H9 (cell line): ENCODE measurements at regions not wholly inside any gene's neighbourhood (a gene's known extent, or its start where the extent isn't known, plus 50 kb on each side); places are given as distances from the start of the nearest gene placed in this dataset.

Source experiments
- DNase-seq: peaks from one replicate; pipeline ENCODE4 v3.0.0-alpha.2; 2017
- H2AFZ ChIP-seq: one replicate; pipeline ENCODE4 v1.6.1; 2013; ENCODE audit warnings: mild to moderate bottlenecking, low read length, control low read depth, moderate library complexity
- H2AK5ac ChIP-seq: 2 replicates; pipeline ENCODE4 v1.6.1; 2013; ENCODE audit warnings: low read length, control low read depth, mixed read lengths; ENCODE audit not compliant: insufficient read length
- H2BK120ac ChIP-seq: one replicate; pipeline ENCODE4 v1.6.1; 2013; ENCODE audit warnings: low read depth, mild to moderate bottlenecking, low read length, control low read depth, inconsistent platforms; ENCODE audit not compliant: poor library complexity, severe bottlenecking
- H2BK12ac ChIP-seq: 2 replicates; pipeline ENCODE4 v1.6.1; 2013; ENCODE audit warnings: low read length, control low read depth, mixed read lengths, low read depth; ENCODE audit not compliant: insufficient read length
- H2BK15ac ChIP-seq: 2 replicates; pipeline ENCODE4 v1.6.1; 2013; ENCODE audit warnings: low read depth, low read length, control low read depth
- H2BK20ac ChIP-seq: one replicate; pipeline ENCODE4 v1.6.1; 2013; ENCODE audit warnings: low read depth, mild to moderate bottlenecking, low read length, control low read depth, inconsistent platforms; ENCODE audit not compliant: poor library complexity, severe bottlenecking
- H2BK5ac ChIP-seq: 2 replicates; pipeline ENCODE4 v1.6.1; 2013; ENCODE audit warnings: low read length, control low read depth, mixed read lengths; ENCODE audit not compliant: insufficient read length
- H3K14ac ChIP-seq: 2 replicates; pipeline ENCODE4 v1.6.1; 2013; ENCODE audit warnings: low read length, control low read depth; ENCODE audit not compliant: insufficient read depth
- H3K18ac ChIP-seq: 2 replicates; pipeline ENCODE4 v1.6.1; 2013; ENCODE audit warnings: low read depth, mild to moderate bottlenecking, mixed read lengths, low read length, control low read depth; ENCODE audit not compliant: insufficient read length
- H3K23ac ChIP-seq: 2 replicates; pipeline ENCODE4 v1.6.1; 2013; ENCODE audit warnings: low read length, control low read depth, mixed read lengths, low read depth; ENCODE audit not compliant: insufficient read length
- H3K23me2 ChIP-seq: 2 replicates; pipeline ENCODE4 v1.6.1; 2013; ENCODE audit warnings: low read depth, mild to moderate bottlenecking, mixed read lengths, low read length, control low read depth; ENCODE audit not compliant: insufficient read length, poor library complexity, severe bottlenecking
- H3K27ac ChIP-seq: 2 replicates; pipeline ENCODE4 v1.5.1; 2013; ENCODE audit warnings: low read length, control low read depth, mixed read lengths, low read depth; ENCODE audit not compliant: insufficient read length
- H3K27me3 ChIP-seq: 2 replicates; pipeline ENCODE4 v1.6.1; 2013; ENCODE audit warnings: low read length, control low read depth, inconsistent platforms; ENCODE audit not compliant: insufficient read depth
- H3K4ac ChIP-seq: 2 replicates; pipeline ENCODE4 v1.6.1; 2013; ENCODE audit warnings: low read depth, mild to moderate bottlenecking, control low read depth, inconsistent platforms, low read length, moderate library complexity
- H3K4me1 ChIP-seq: 2 replicates; pipeline ENCODE4 v1.6.1; 2013; ENCODE audit warnings: low read length, control low read depth, inconsistent platforms; ENCODE audit not compliant: insufficient read depth
- H3K4me2 ChIP-seq: 2 replicates; pipeline ENCODE4 v1.6.1; 2013; ENCODE audit warnings: low read length, control low read depth, mixed read lengths; ENCODE audit not compliant: insufficient read length, insufficient read depth
- H3K56ac ChIP-seq: 2 replicates; pipeline ENCODE4 v1.6.1; 2013; ENCODE audit warnings: low read depth, mild to moderate bottlenecking, mixed read lengths, low read length, control low read depth; ENCODE audit not compliant: insufficient read length
- H3K79me1 ChIP-seq: 2 replicates; pipeline ENCODE4 v1.6.1; 2013; ENCODE audit warnings: low read depth, mild to moderate bottlenecking, moderate library complexity, low read length, control low read depth, inconsistent platforms; ENCODE audit not compliant: insufficient read depth, poor library complexity, severe bottlenecking
- H3K79me2 ChIP-seq: 2 replicates; pipeline ENCODE4 v1.6.1; 2013; ENCODE audit warnings: low read length, control low read depth, inconsistent platforms; ENCODE audit not compliant: insufficient read depth
- H3K9ac ChIP-seq: 2 replicates; pipeline ENCODE4 v1.6.1; 2013; ENCODE audit warnings: low read length, control low read depth, mixed read lengths; ENCODE audit not compliant: insufficient read length; ENCODE audit errors: extremely low read depth
- H3K9me3 ChIP-seq: one replicate; pipeline ENCODE4 v1.6.1; 2013; ENCODE audit warnings: low read depth, low read length, inconsistent platforms; ENCODE audit not compliant: control insufficient read depth
- H3T11ph ChIP-seq: one replicate; pipeline ENCODE4 v1.6.1; 2013; ENCODE audit warnings: mild to moderate bottlenecking, low read length, control low read depth, inconsistent platforms
- H4K20me1 ChIP-seq: one replicate; pipeline ENCODE4 v1.6.1; 2013; ENCODE audit not compliant: control insufficient read depth, insufficient read length, insufficient read depth
- H4K5ac ChIP-seq: 2 replicates; pipeline ENCODE4 v1.6.1; 2013; ENCODE audit warnings: low read depth, mild to moderate bottlenecking, mixed read lengths, low read length, control low read depth; ENCODE audit not compliant: insufficient read length
- H4K8ac ChIP-seq: replicated peaks from 2 replicates; pipeline ENCODE4 v1.6.1; 2013; ENCODE audit warnings: low read length, control low read depth, mixed read lengths, low read depth; ENCODE audit not compliant: insufficient read length
- H4K91ac ChIP-seq: 2 replicates; pipeline ENCODE4 v1.6.1; 2013; ENCODE audit warnings: low read depth, mild to moderate bottlenecking, moderate library complexity, mixed read lengths, low read length, control low read depth; ENCODE audit not compliant: insufficient read length
- H3K27ac Mint-ChIP-seq, 3 experiments: 2 replicates in 2 of 3; 3 replicates in 1 of 3; pipeline ENCODE4 v1.8.0; 2020 to 2021; ENCODE audit warnings: mixed read lengths in 3 of 3, mild to moderate bottlenecking in 1 of 3, moderate library complexity in 1 of 3
- H3K27me3 Mint-ChIP-seq: 2 replicates; pipeline ENCODE4 v1.8.0; 2021; ENCODE audit warnings: low read depth, mild to moderate bottlenecking, moderate library complexity, mixed read lengths
- H3K36me3 Mint-ChIP-seq, 3 experiments: 2 replicates in 2 of 3; 3 replicates in 1 of 3; pipeline ENCODE4 v1.8.0; 2020 to 2021; ENCODE audit warnings: low read depth in 3 of 3, mixed read lengths in 3 of 3; ENCODE audit not compliant: insufficient read depth in 1 of 3
- H3K4me1 Mint-ChIP-seq, 2 experiments: 2 replicates each; pipeline ENCODE4 v1.8.0; 2020; ENCODE audit warnings: mixed read lengths in 2 of 2
- H3K4me3 Mint-ChIP-seq, 2 experiments: 2 replicates in 1 of 2; 3 replicates in 1 of 2; pipeline ENCODE4 v1.8.0; 2020 to 2021; ENCODE audit warnings: mild to moderate bottlenecking in 2 of 2, mixed read lengths in 2 of 2, moderate library complexity in 1 of 2
- H3K9me3 Mint-ChIP-seq, 2 experiments: 2 replicates in 1 of 2; 3 replicates in 1 of 2; pipeline ENCODE4 v1.8.0; 2020; ENCODE audit warnings: mild to moderate bottlenecking in 2 of 2, mixed read lengths in 2 of 2, moderate library complexity in 1 of 2
- CTCF ChIP-seq: fragments of 200-600 bp; sonication (generic); conservative IDR thresholded peaks from 3 replicates; pipeline ENCODE4 v1.8.0; 2021; ENCODE audit warnings: antibody characterized with exemption, mild to moderate bottlenecking
- WGBS: extraction: QIAGEN DNeasy Blood & Tissue Kit; methylation state at CpG from one replicate; pipeline ENCODE4 v1.1.7; 2013; ENCODE audit warnings: missing lambda C conversion rate, low lambda C conversion rate, mixed read lengths; ENCODE audit not compliant: insufficient read length; ENCODE audit errors: extremely low coverage; 5-methylcytosine and 5-hydroxymethylcytosine counted together

- H2BK15ac ChIP-seq, result no peak overlapping the region
- H3K14ac ChIP-seq, result no peak overlapping the region
- WGBS, result no CpG with 5 or more reads among the region's 6 CpGs
- no peaks in the 10 kb centered on the region for H3K79me1 ChIP-seq
- H3K27ac Mint-ChIP-seq, result no peak overlapping the region
- no peak overlapping the region for H2BK12ac ChIP-seq
- H3K4ac ChIP-seq, result no peak overlapping the region
- no peak overlapping the region for H2BK120ac ChIP-seq
- H3K9me3 Mint-ChIP-seq, result no peaks in the 10 kb centered on the region; a peak in 2 of 5 replicates
- H2BK5ac ChIP-seq, result no peak overlapping the region
- H3K27me3 ChIP-seq, result no peaks in the 10 kb centered on the region
- H3K4me2 ChIP-seq, result no peak overlapping the region
- H2BK20ac ChIP-seq, result no peak overlapping the region
- no peak overlapping the region for H3K23ac ChIP-seq
- H3K79me2 ChIP-seq, result no peaks in the 10 kb centered on the region
- no peaks in the 10 kb centered on the region for H3K36me3 Mint-ChIP-seq
- H4K91ac ChIP-seq, result no peak overlapping the region
- no peaks in the 10 kb centered on the region for H4K20me1 ChIP-seq
- DNase-seq, result no peak
- H3K27ac ChIP-seq, result no peak overlapping the region
- H3K27me3 Mint-ChIP-seq, result peaks cover 11% of the 10 kb centered on the region
- TF ChIP-seq CTCF, result no peak
- no peak overlapping the region for H4K5ac ChIP-seq
- no peak overlapping the region for H3K56ac ChIP-seq
- no peak overlapping the region for H3K18ac ChIP-seq
- H3T11ph ChIP-seq, result no peak overlapping the region
- H3K4me1 ChIP-seq, result no peaks in the 10 kb centered on the region
- no peak overlapping the region for H2AK5ac ChIP-seq
- no peak overlapping the region for H3K4me3 Mint-ChIP-seq
- peaks cover 5 to 9% of the 10 kb centered on the region in 2 experiments; a peak in 3 of 4 replicates for H3K4me1 Mint-ChIP-seq
- H2AFZ ChIP-seq, result no peak overlapping the region
- no peaks in the 10 kb centered on the region for H3K23me2 ChIP-seq
- H3K9me3 ChIP-seq, result no peaks in the 10 kb centered on the region
- H4K8ac ChIP-seq, result no peak overlapping the region
- H3K9ac ChIP-seq, result no peak overlapping the region
Measured at GRCh38 chr14:97976861-97977260, 1179.7 kb downstream of the VRK1 start.
